CD14-positive monocyte (primary cell): ENCODE measurements at regions not wholly inside any gene's neighbourhood (a gene's known extent, or its start where the extent isn't known, plus 50 kb on each side); places are given as distances from the start of the nearest gene placed in this dataset.

ENCODE experiments used
- DNase-seq, 3 donors: peaks; one replicate each; pipeline ENCODE4 v3.0.0-alpha.2; 2011 to 2022
- H2AFZ ChIP-seq: 2 replicates; pipeline ENCODE4 v1.6.0; 2012; ENCODE audit warnings: mild to moderate bottlenecking, low read depth, low read length, inconsistent platforms; ENCODE audit not compliant: insufficient read depth, poor library complexity, severe bottlenecking
- H3K27ac ChIP-seq, 2 donors: 1 replicate in 1 of 2; 2 replicates in 1 of 2; pipeline ENCODE4 v1.5.1; 2012 to 2013; ENCODE audit warnings: low read length in 2 of 2, control low read depth in 1 of 2, inconsistent platforms in 1 of 2, low read depth in 1 of 2, mild to moderate bottlenecking in 1 of 2
- H3K27me3 ChIP-seq, 2 donors: one replicate each; pipeline versions ENCODE4 v1.6.0 to v1.6.1; 2011 to 2013; ENCODE audit warnings: low read length in 2 of 2; ENCODE audit not compliant: control insufficient read depth in 2 of 2, insufficient read depth in 2 of 2
- H3K36me3 ChIP-seq, 2 donors: replicated peaks in 1 of 2; 1 replicate in 1 of 2; 2 replicates in 1 of 2; pipeline versions ENCODE4 v1.5.1 to v1.6.1; 2012 to 2013; ENCODE audit warnings: low read length in 2 of 2, control low read depth in 1 of 2, inconsistent platforms in 1 of 2, mild to moderate bottlenecking in 1 of 2; ENCODE audit not compliant: insufficient read depth in 2 of 2, control insufficient read depth in 1 of 2
- H3K4me1 ChIP-seq, 2 donors: 1 replicate in 1 of 2; 2 replicates in 1 of 2; pipeline versions ENCODE4 v1.5.1 to v1.6.1; 2012 to 2013; ENCODE audit warnings: low read length in 2 of 2, control low read depth in 1 of 2, inconsistent platforms in 1 of 2, mild to moderate bottlenecking in 1 of 2, moderate library complexity in 1 of 2; ENCODE audit not compliant: insufficient read depth in 2 of 2, control insufficient read depth in 1 of 2
- H3K4me2 ChIP-seq: replicated peaks from 2 replicates; pipeline ENCODE3; 2012; ENCODE audit warnings: low read length, moderate library complexity, mild to moderate bottlenecking; ENCODE audit not compliant: poor library complexity, severe bottlenecking; ENCODE audit errors: extremely low read depth
- H3K4me3 ChIP-seq, 3 experiments: fragments of 200-600 bp in 1 of 3; sonication (generic) in 1 of 3; replicated peaks in 1 of 3; 1 replicate in 2 of 3; 2 replicates in 1 of 3; pipeline ENCODE4 v1.5.1; 2011 to 2013; ENCODE audit warnings: low read length in 3 of 3, mild to moderate bottlenecking in 3 of 3, control low read depth in 2 of 3, low read depth in 2 of 3, inconsistent platforms in 1 of 3, moderate library complexity in 1 of 3
- H3K79me2 ChIP-seq: 2 replicates; pipeline ENCODE4 v1.6.0; 2012; ENCODE audit warnings: mild to moderate bottlenecking, control low read depth, inconsistent platforms, low read length, moderate library complexity; ENCODE audit not compliant: insufficient read depth
- H3K9ac ChIP-seq: 2 replicates; pipeline ENCODE4 v1.6.0; 2017; ENCODE audit warnings: low read length, mild to moderate bottlenecking; ENCODE audit not compliant: insufficient read depth, poor library complexity, severe bottlenecking
- H3K9me3 ChIP-seq, 2 donors: replicated peaks in 1 of 2; 1 replicate in 1 of 2; 2 replicates in 1 of 2; pipeline versions ENCODE4 v1.5.1 to v1.6.1; 2012 to 2013; ENCODE audit warnings: low read length in 2 of 2, control low read depth in 1 of 2; ENCODE audit not compliant: control insufficient read depth in 1 of 2, insufficient read depth in 1 of 2
- H4K20me1 ChIP-seq: 2 replicates; pipeline ENCODE4 v1.6.0; 2012; ENCODE audit warnings: mild to moderate bottlenecking, low read length, control low read depth, moderate library complexity; ENCODE audit not compliant: insufficient read depth
- H3K27ac Mint-ChIP-seq, 7 donors: one replicate each; pipeline ENCODE4 v1.8.0; 2020; ENCODE audit warnings: mild to moderate bottlenecking in 7 of 7, mixed read lengths in 7 of 7, moderate library complexity in 6 of 7, inconsistent platforms in 2 of 7
- H3K27me3 Mint-ChIP-seq, 3 donors: one replicate each; pipeline ENCODE4 v1.8.0; 2021 to 2022; ENCODE audit warnings: low read depth in 3 of 3, mild to moderate bottlenecking in 3 of 3, mixed read lengths in 3 of 3, moderate library complexity in 3 of 3, inconsistent platforms in 1 of 3
- H3K36me3 Mint-ChIP-seq, 2 donors: one replicate each; pipeline ENCODE4 v1.8.0; 2020; ENCODE audit warnings: mixed read lengths in 2 of 2, inconsistent platforms in 1 of 2, mild to moderate bottlenecking in 1 of 2
- H3K4me1 Mint-ChIP-seq: one replicate; pipeline ENCODE4 v1.8.0; 2020; ENCODE audit warnings: mild to moderate bottlenecking, mixed read lengths
- H3K4me3 Mint-ChIP-seq, 2 donors: one replicate each; pipeline ENCODE4 v1.8.0; 2020; ENCODE audit warnings: mild to moderate bottlenecking in 2 of 2, mixed read lengths in 2 of 2, moderate library complexity in 1 of 2
- H3K9me3 Mint-ChIP-seq, 7 donors: one replicate each; pipeline ENCODE4 v1.8.0; 2020 to 2022; ENCODE audit warnings: mixed read lengths in 7 of 7, mild to moderate bottlenecking in 6 of 7, moderate library complexity in 6 of 7, inconsistent platforms in 2 of 7
- CTCF ChIP-seq: fragments of 200-600 bp; IDR thresholded peaks from one replicate; pipeline ENCODE4 v1.8.0; 2022; ENCODE audit warnings: antibody characterized with exemption, mild to moderate bottlenecking
- WGBS: methylation state at CpG from one replicate; pipeline ENCODE4 v1.1.5; 2013; ENCODE audit warnings: missing lambda C conversion rate; ENCODE audit not compliant: insufficient coverage; 5-methylcytosine and 5-hydroxymethylcytosine counted together
- intact Hi-C, 2 donors: fragments of 100-400 bp; cut with micrococcal nuclease; formaldehyde crosslinking; loops; one replicate each; pipeline versions ENCODE4 v1.15.0 to v1.15.1; 2023

GRCh38 chr7:67487316-67487715, 490.7 kb downstream of the TYW1 start:
- H2AFZ ChIP-seq = no peak overlapping the region
- DNase-seq = no peak
- H3K9ac ChIP-seq = no peak overlapping the region
- H3K36me3 Mint-ChIP-seq = no peaks in the 10 kb centered on the region
- H3K27ac ChIP-seq = no peak overlapping the region
- H3K9me3 Mint-ChIP-seq = peaks cover 0 to 5% (median 0%) of the 10 kb centered on the region in 7 donors
- no peaks in the 10 kb centered on the region for H4K20me1 ChIP-seq
- H3K9me3 ChIP-seq = no peaks in the 10 kb centered on the region
- no peaks in the 10 kb centered on the region for H3K27me3 ChIP-seq
- intact Hi-C loops = no loop called here
- H3K36me3 ChIP-seq = no peaks in the 10 kb centered on the region
- H3K4me3 Mint-ChIP-seq = no peak overlapping the region
- no peak for TF ChIP-seq CTCF
- no peak overlapping the region for H3K4me3 ChIP-seq
- no peaks in the 10 kb centered on the region for H3K79me2 ChIP-seq
- no peaks in the 10 kb centered on the region for H3K4me1 ChIP-seq
- WGBS = 79% methylated on average over 5 of the region's 7 CpGs
- H3K4me2 ChIP-seq = no peak overlapping the region
- peaks cover 5% of the 10 kb centered on the region for H3K4me1 Mint-ChIP-seq
- peaks cover 0 to 6% (median 5%) of the 10 kb centered on the region in 3 donors for H3K27me3 Mint-ChIP-seq
- no peak overlapping the region for H3K27ac Mint-ChIP-seq

- Histone ChIP-seq H3K4me1 (no peaks in the 10 kb centered on the region), H3K4me2 (no peak overlapping the region), H3K9me3 (no peaks in the 10 kb centered on the region), H4K20me1 (no peaks in the 10 kb centered on the region), H3K4me3 (no peak overlapping the region), H3K9ac (no peak overlapping the region), H3K27ac (no peak overlapping the region), H2AFZ (no peak overlapping the region), H3K27me3 (no peaks in the 10 kb centered on the region), H3K79me2 (no peaks in the 10 kb centered on the region), H3K36me3 (no peaks in the 10 kb centered on the region)
- H3K4me1 Mint-ChIP-seq = no peaks in the 10 kb centered on the region
- no peak overlapping the region for H3K4me3 Mint-ChIP-seq
- no peak for TF ChIP-seq CTCF
- no peak for DNase-seq
- no peak overlapping the region for H3K27ac Mint-ChIP-seq
- peaks cover 2 to 12% (median 3%) of the 10 kb centered on the region in 7 donors for H3K9me3 Mint-ChIP-seq
- intact Hi-C loops = no loop called here
- peaks cover 0 to 5% (median 3%) of the 10 kb centered on the region in 3 donors for H3K27me3 Mint-ChIP-seq
- no CpG with 5 or more reads among the region's 5 CpGs for WGBS
- no peaks in the 10 kb centered on the region for H3K36me3 Mint-ChIP-seq
Observed at GRCh38 chr7:67489881-67490280, 493.2 kb downstream of the TYW1 start.
